AG10803 (cell line): ENCODE measurements at regions not wholly inside any gene's neighbourhood (a gene's known extent, or its start where the extent isn't known, plus 50 kb on each side); places are given as distances from the start of the nearest gene placed in this dataset.
"Not testable (repeated sequence)": the region's sequence is repeated elsewhere in the genome, so short reads cannot be mapped to it uniquely, and the experiment has no call there.

Experiments used
- DNase-seq: peaks from one replicate; pipeline ENCODE4 v3.0.0; 2010; ENCODE audit warnings: low read depth
- H3K4me3 ChIP-seq: 2 replicates; pipeline ENCODE4 v1.5.1; 2011; ENCODE audit warnings: mild to moderate bottlenecking, low read length, control low read depth
- TF ChIP-seq, protein P1 (sequence below): conservative IDR thresholded peaks from 2 replicates; pipeline ENCODE4 v1.5.1; 2011; ENCODE audit warnings: mild to moderate bottlenecking, low read length, control low read depth, inconsistent platforms

DNA sequence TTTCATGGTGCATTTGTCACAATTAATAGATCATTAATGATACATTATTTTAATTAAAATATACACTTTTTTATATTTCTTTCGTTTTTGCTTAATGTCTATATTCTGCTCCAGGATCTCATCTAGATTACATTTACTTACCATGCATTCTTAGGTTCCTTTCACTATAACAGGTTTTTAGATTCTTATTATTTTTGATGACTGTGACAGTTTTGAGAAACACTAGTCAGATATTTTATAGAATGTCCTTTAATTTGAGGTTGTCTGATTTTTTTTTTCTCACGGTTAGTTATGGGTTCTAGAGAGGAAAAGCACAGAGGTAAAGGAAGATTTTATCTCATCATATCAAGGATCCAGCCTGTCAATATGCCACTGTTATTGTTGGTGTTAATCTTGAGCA is 595.8 kb upstream of the BCHE start:
- no peak overlapping the region for H3K4me3 ChIP-seq
- TF ChIP-seq, protein P1, sequence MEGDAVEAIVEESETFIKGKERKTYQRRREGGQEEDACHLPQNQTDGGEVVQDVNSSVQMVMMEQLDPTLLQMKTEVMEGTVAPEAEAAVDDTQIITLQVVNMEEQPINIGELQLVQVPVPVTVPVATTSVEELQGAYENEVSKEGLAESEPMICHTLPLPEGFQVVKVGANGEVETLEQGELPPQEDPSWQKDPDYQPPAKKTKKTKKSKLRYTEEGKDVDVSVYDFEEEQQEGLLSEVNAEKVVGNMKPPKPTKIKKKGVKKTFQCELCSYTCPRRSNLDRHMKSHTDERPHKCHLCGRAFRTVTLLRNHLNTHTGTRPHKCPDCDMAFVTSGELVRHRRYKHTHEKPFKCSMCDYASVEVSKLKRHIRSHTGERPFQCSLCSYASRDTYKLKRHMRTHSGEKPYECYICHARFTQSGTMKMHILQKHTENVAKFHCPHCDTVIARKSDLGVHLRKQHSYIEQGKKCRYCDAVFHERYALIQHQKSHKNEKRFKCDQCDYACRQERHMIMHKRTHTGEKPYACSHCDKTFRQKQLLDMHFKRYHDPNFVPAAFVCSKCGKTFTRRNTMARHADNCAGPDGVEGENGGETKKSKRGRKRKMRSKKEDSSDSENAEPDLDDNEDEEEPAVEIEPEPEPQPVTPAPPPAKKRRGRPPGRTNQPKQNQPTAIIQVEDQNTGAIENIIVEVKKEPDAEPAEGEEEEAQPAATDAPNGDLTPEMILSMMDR, result no peak
- DNase-seq, result no peak

DNA sequence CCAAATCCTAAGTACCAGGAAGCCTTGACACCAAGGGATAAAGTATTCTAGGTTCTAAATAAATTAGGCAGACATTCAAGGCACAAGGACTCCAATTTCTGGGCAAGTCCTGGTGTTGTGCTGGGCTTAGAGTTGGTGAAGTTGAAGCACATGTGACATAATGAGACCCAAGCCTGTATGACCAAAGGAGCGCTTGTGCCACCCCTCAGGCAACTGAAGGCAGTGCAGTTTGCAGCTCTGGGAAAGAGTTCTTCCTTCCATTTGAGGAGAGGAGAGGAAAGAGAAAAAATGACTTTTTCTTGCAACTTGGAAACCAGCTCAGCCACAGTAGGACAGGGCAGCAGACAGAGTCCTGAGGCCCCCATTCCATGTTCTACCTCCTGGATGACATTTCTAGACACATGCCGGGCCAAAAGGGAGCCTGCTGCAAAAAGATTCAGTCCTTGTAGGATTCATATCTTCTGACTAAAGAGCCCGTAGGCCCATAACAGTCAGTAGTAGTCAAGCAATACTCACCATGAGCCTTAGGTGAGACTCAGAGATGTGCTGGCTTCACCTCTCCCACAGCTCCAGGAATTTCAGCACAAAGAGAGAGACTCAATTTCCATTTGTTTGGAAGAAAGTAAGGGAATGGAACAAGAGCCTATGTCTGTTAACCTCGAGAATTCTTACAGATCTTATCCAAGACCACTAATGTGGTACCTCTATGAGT is 588.8 kb upstream of the BCHE start:
- TF ChIP-seq, protein P1, result no peak
- DNase-seq, result no peak
- H3K4me3 ChIP-seq, result no peak overlapping the region

DNA sequence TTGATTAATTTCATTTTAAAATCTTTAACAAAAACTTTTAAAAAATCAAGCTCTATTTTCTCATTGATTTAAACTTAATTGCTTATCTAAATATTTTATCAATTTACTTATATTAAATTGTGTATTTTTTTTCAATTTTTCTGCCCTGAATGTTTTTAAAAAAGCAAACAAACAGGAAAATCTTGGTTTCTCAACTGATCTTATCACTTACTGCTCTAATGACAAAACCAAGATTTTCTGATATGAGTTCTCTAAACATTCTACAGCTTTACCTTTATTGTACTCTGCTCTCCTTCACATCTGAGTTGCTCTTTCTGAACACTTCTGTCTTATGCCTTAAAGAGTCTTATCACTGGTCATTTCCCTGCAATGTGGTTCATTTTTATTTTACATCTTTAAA is 587.8 kb upstream of the BCHE start:
- DNase-seq, result no peak
- TF ChIP-seq, protein P1, result no peak
- H3K4me3 ChIP-seq, result no peak overlapping the region

DNA sequence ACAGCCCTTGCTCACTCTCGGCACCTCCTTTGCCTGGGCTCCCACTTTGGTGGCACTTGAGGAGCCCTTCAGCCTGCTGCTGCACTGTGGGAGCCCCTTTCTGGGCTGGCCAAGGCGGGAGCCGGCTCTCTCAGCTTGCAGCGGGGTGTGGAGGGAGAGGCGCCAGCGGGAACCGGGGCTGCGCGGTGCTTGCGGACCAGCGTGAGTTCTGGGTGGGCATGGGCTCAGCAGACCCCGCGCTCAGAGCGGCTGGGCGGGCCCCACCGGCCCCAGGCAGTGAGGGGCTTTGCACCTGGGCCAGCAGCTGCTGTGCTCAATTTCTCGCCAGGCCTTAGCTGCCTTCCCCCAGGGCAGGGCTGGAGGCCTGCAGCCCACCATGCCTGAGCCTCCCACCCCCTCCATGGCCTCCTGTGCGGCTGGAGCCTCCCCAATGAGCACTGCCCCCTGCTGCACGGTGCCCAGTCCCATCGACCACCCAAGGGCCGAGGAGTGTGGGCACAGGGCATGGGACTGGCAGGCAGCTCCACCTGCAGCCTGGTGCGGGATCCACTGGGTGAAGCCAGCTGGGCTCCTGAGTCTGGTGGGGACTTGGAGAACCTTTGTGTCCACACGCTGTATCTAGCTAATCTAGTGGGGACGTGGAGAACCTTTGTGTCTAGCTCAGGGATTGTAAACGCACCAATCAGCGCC is 586.7 kb upstream of the BCHE start:
- DNase-seq, result not testable (repeated sequence)

DNA sequence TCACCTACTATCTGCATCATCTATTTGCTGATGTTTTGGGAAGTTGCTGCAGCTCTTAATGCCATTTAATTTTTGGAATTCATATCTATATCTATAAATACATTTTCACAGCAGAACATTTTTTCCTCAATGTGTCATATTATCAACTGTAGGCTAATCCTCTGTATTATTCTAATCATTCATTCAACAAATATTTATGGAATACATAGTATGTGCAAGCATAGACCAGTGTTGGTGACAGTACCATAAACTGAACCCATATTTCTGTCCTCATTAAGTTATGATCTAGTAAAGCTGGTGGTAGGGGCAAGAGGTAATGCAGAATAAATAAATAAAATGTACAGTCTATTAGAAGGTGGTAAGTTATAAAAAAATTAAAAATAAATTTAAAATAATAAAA is 585.3 kb upstream of the BCHE start:
- no peak overlapping the region for H3K4me3 ChIP-seq
- TF ChIP-seq, protein P1, result no peak
- DNase-seq, result no peak

More for the DNA sequence above, 586.7 kb upstream of the BCHE start:
- not testable (repeated sequence) for H3K4me3 ChIP-seq

DNA sequence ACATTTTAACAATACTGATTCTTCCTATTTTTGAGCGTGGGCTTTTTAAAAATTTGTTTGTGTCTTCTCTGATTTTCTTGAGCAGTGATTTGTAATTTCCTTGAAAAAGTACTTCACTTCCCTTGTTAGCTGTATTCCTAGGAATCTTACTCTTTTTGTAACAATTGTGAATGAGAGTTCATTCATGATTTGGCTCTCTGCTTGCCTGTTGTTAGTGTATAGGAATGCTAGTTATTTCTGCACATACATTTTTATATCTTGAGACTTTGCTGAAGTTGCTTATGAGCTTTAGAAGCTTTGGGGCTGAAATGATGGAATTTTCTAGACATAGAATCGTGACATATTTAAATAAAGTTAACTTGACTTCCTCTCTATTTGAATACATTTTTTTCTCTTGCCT is 582.8 kb upstream of the BCHE start:
- no peak for DNase-seq
- no peak overlapping the region for H3K4me3 ChIP-seq

DNA sequence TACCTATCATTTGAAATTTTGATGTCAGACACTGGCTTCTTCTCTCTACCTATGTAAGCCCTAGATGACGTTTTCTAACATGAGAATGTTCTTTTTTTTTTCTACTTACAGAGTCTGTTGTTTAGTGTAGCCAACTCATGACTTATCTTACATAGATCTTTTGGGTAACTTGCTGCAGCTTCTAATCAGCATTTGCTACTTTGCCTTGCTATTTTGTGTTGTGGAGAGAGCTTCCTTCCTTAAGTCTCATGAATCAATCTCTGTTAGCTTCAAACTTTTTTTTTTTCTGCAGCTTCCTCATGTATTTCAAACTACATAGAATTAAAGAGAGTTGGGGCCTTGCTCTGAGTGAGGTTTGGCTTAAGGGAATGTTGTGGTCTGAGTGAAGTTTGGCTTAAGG is 568.7 kb upstream of the BCHE start:
- no peak overlapping the region for H3K4me3 ChIP-seq
- DNase-seq, result no peak
- TF ChIP-seq, protein P1, result no peak

More for the DNA sequence above, 582.8 kb upstream of the BCHE start:
- TF ChIP-seq, protein P1, result no peak
